HepG2 (cell line): ENCODE measurements at regions not wholly inside any gene's neighbourhood (a gene's known extent, or its start where the extent isn't known, plus 50 kb on each side); places are given as distances from the start of the nearest gene placed in this dataset.

ENCODE experiments used
- ADNP ChIP-seq: sonication (generic); formaldehyde crosslinking; IDR thresholded peaks from 2 replicates; pipeline ENCODE4 v1.4.0; 2020; ENCODE audit warnings: missing genetic modification reagents
- BRD4 ChIP-seq: sonication (generic); formaldehyde crosslinking; IDR thresholded peaks from 2 replicates; pipeline ENCODE4 v1.4.0; 2020; ENCODE audit warnings: missing genetic modification reagents
- FOSL1 ChIP-seq: sonication (generic); formaldehyde crosslinking; IDR thresholded peaks from 2 replicates; pipeline ENCODE4 v1.9.0; 2021; ENCODE audit warnings: missing genetic modification reagents, borderline replicate concordance
- FOXK1 ChIP-seq: sonication (generic); formaldehyde crosslinking; IDR thresholded peaks from 2 replicates; pipeline ENCODE4 v1.4.0; 2020; ENCODE audit warnings: low read depth, missing genetic modification reagents, borderline replicate concordance
- KDM2A ChIP-seq: sonication (generic); formaldehyde crosslinking; IDR thresholded peaks from 2 replicates; pipeline ENCODE4 v1.4.0; 2020; ENCODE audit warnings: low read depth, missing genetic modification reagents, borderline replicate concordance
- MAFF ChIP-seq: IDR thresholded peaks from 2 replicates; pipeline ENCODE4 v1.6.1; 2011; ENCODE audit warnings: low read depth, low read length, improper control_type of control experiment
- MED1 ChIP-seq: sonication (generic); formaldehyde crosslinking; IDR thresholded peaks from 2 replicates; pipeline ENCODE4 v1.4.0; 2020; ENCODE audit warnings: missing genetic modification reagents
- NFATC3 ChIP-seq: sonication (generic); formaldehyde crosslinking; IDR thresholded peaks from 2 replicates; pipeline ENCODE4 v1.5.1; 2020; ENCODE audit warnings: mild to moderate bottlenecking, missing genetic modification reagents
- NFYB ChIP-seq: sonication (generic); formaldehyde crosslinking; IDR thresholded peaks from 2 replicates; pipeline ENCODE4 v1.4.0; 2020; ENCODE audit warnings: missing genetic modification reagents
- SMAD9 ChIP-seq: sonication (generic); formaldehyde crosslinking; IDR thresholded peaks from 2 replicates; pipeline ENCODE4 v1.5.1; 2020; ENCODE audit warnings: mild to moderate bottlenecking, missing genetic modification reagents
- ZNF121 ChIP-seq: sonication (generic); formaldehyde crosslinking; IDR thresholded peaks from 2 replicates; pipeline ENCODE4 v1.5.0; 2020; ENCODE audit warnings: mild to moderate bottlenecking, missing genetic modification reagents
- ZNF460 ChIP-seq: sonication (generic); formaldehyde crosslinking; IDR thresholded peaks from 2 replicates; pipeline ENCODE4 v1.5.1; 2020; ENCODE audit warnings: missing genetic modification reagents, mild to moderate bottlenecking, borderline replicate concordance
- ZNF546 ChIP-seq: sonication (generic); formaldehyde crosslinking; conservative IDR thresholded peaks from 2 replicates; pipeline ENCODE4 v1.8.1; 2023; ENCODE audit warnings: mild to moderate bottlenecking, missing genetic modification reagents
- ZNF75D ChIP-seq: sonication (generic); formaldehyde crosslinking; IDR thresholded peaks from 2 replicates; pipeline ENCODE4 v1.8.1; 2023; ENCODE audit warnings: missing genetic modification reagents, mild to moderate bottlenecking, borderline replicate concordance
- TF ChIP-seq, protein P1 (sequence below): sonication (generic); formaldehyde crosslinking; IDR thresholded peaks from 2 replicates; pipeline ENCODE4 v1.4.0; 2020; ENCODE audit warnings: missing genetic modification reagents; ENCODE audit errors: not compliant biosample characterization
- TF ChIP-seq, protein P2 (sequence below): IDR thresholded peaks from 2 replicates; pipeline ENCODE4 v1.6.1; 2016; ENCODE audit warnings: missing biosample characterization, missing genetic modification reagents, low read depth
- TF ChIP-seq, protein P3 (sequence below): sonication (generic); formaldehyde crosslinking; IDR thresholded peaks from 2 replicates; pipeline ENCODE4 v1.5.1; 2020; ENCODE audit warnings: missing genetic modification reagents, mild to moderate bottlenecking, borderline replicate concordance
- TF ChIP-seq, protein P4 (sequence below): sonication (generic); formaldehyde crosslinking; IDR thresholded peaks from 2 replicates; pipeline ENCODE4 v1.5.1; 2020; ENCODE audit warnings: missing genetic modification reagents, mild to moderate bottlenecking, borderline replicate concordance
- TF ChIP-seq, protein P5 (sequence below): sonication (generic); formaldehyde crosslinking; IDR thresholded peaks from 2 replicates; pipeline ENCODE4 v1.4.0; 2020; ENCODE audit warnings: mild to moderate bottlenecking, low read depth, missing genetic modification reagents
- TF ChIP-seq, protein P6 (sequence below): sonication (generic); formaldehyde crosslinking; IDR thresholded peaks from 2 replicates; pipeline ENCODE4 v1.4.0; 2020; ENCODE audit warnings: mild to moderate bottlenecking, missing genetic modification reagents
- TF ChIP-seq, protein P7 (sequence below): sonication (generic); formaldehyde crosslinking; conservative IDR thresholded peaks from 2 replicates; pipeline ENCODE4 v1.4.0; 2020; ENCODE audit warnings: missing genetic modification reagents

DNA sequence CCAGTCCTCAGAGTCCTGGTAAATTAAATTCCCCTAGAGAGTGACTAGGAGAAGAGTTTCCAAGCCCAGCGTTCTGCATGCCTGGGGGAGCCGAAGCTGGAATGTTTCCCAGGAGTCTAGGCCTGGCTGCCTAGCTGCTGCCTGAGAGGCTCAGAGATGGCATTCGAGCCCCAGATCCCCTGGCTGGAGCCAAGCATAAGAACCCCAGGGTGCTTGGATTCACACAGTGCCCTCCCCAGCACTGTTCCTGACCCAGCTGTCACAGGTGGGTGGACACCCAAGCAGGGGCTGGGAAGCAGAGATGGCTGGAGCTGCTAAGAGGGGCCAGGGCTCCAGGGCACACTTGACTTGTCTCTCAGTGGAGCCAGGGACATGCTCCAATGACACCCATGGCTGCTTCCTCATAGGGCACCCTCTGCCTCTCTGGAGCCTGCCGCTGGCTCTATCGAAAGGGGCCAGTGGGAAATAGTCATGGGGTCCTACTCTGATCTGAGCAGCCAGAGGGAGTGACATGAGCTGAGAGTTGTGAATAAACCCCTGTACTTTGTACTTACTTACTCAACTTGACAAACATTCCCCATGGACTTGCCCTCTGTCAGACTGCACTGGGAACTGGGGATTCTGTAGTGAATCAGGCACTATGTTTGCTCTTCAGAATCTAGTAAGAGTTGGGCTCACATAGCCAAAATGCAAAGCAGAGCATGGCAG, 62.6 kb upstream of the XPA start (continued):
- TF ChIP-seq, protein P1, sequence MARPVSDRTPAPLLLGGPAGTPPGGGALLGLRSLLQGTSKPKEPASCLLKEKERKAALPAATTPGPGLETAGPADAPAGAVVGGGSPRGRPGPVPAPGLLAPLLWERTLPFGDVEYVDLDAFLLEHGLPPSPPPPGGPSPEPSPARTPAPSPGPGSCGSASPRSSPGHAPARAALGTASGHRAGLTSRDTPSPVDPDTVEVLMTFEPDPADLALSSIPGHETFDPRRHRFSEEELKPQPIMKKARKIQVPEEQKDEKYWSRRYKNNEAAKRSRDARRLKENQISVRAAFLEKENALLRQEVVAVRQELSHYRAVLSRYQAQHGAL = no peak
- TF ChIP-seq MAFF (no peak), BRD4 (no peak), FOXK1 (CRISPR knock-in tag) (no peak), ZNF546 (CRISPR knock-in tag) (no peak), ZNF460 (CRISPR knock-in tag) (no peak), SMAD9 (CRISPR knock-in tag) (no peak), NFYB (CRISPR knock-in tag) (no peak), NFATC3 (CRISPR knock-in tag) (no peak), FOSL1 (CRISPR knock-in tag) (no peak), ZNF75D (CRISPR knock-in tag) (no peak), ADNP (CRISPR knock-in tag) (no peak), KDM2A (no peak), ZNF121 (CRISPR knock-in tag) (no peak), MED1 (CRISPR knock-in tag) (peak; percentile 51; the same call in 1 of the 2 replicates)
- TF ChIP-seq, protein P2, sequence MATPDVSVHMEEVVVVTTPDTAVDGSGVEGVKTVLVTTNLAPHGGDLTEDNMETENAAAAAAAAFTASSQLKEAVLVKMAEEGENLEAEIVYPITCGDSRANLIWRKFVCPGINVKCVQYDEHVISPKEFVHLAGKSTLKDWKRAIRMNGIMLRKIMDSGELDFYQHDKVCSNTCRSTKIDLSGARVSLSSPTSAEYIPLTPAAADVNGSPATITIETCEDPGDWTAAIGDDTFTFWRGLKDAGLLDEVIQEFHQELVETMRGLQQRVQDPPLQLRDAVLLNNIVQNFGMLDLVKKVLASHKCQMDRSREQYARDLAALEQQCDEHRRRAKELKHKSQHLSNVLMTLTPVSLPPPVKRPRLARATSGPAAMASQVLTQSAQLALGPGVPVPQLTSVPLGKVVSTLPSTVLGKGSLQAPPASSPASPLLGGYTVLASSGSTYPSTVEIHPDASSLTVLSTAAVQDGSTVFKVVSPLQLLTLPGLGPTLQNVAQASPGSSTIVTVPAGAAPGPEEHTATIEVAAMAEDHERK (CRISPR knock-in tag) = no peak
- TF ChIP-seq, protein P3, sequence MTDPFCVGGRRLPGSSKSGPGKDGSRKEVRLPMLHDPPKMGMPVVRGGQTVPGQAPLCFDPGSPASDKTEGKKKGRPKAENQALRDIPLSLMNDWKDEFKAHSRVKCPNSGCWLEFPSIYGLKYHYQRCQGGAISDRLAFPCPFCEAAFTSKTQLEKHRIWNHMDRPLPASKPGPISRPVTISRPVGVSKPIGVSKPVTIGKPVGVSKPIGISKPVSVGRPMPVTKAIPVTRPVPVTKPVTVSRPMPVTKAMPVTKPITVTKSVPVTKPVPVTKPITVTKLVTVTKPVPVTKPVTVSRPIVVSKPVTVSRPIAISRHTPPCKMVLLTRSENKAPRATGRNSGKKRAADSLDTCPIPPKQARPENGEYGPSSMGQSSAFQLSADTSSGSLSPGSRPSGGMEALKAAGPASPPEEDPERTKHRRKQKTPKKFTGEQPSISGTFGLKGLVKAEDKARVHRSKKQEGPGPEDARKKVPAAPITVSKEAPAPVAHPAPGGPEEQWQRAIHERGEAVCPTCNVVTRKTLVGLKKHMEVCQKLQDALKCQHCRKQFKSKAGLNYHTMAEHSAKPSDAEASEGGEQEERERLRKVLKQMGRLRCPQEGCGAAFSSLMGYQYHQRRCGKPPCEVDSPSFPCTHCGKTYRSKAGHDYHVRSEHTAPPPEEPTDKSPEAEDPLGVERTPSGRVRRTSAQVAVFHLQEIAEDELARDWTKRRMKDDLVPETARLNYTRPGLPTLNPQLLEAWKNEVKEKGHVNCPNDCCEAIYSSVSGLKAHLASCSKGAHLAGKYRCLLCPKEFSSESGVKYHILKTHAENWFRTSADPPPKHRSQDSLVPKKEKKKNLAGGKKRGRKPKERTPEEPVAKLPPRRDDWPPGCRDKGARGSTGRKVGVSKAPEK (CRISPR knock-in tag) = no peak
- TF ChIP-seq, protein P4, sequence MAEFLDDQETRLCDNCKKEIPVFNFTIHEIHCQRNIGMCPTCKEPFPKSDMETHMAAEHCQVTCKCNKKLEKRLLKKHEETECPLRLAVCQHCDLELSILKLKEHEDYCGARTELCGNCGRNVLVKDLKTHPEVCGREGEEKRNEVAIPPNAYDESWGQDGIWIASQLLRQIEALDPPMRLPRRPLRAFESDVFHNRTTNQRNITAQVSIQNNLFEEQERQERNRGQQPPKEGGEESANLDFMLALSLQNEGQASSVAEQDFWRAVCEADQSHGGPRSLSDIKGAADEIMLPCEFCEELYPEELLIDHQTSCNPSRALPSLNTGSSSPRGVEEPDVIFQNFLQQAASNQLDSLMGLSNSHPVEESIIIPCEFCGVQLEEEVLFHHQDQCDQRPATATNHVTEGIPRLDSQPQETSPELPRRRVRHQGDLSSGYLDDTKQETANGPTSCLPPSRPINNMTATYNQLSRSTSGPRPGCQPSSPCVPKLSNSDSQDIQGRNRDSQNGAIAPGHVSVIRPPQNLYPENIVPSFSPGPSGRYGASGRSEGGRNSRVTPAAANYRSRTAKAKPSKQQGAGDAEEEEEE (CRISPR knock-in tag) = no peak
- TF ChIP-seq, protein P5, sequence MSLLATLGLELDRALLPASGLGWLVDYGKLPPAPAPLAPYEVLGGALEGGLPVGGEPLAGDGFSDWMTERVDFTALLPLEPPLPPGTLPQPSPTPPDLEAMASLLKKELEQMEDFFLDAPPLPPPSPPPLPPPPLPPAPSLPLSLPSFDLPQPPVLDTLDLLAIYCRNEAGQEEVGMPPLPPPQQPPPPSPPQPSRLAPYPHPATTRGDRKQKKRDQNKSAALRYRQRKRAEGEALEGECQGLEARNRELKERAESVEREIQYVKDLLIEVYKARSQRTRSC (CRISPR knock-in tag) = no peak
- TF ChIP-seq, protein P6, sequence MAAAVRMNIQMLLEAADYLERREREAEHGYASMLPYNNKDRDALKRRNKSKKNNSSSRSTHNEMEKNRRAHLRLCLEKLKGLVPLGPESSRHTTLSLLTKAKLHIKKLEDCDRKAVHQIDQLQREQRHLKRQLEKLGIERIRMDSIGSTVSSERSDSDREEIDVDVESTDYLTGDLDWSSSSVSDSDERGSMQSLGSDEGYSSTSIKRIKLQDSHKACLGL (CRISPR knock-in tag) = no peak
- TF ChIP-seq, protein P7, sequence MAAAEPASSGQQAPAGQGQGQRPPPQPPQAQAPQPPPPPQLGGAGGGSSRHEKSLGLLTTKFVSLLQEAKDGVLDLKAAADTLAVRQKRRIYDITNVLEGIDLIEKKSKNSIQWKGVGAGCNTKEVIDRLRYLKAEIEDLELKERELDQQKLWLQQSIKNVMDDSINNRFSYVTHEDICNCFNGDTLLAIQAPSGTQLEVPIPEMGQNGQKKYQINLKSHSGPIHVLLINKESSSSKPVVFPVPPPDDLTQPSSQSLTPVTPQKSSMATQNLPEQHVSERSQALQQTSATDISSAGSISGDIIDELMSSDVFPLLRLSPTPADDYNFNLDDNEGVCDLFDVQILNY (CRISPR knock-in tag) = no peak
